ENCODE measurements at regions not wholly inside any gene's neighbourhood (a gene's known extent, or its start where the extent isn't known, plus 50 kb on each side); places are given as distances from the start of the nearest gene placed in this dataset.

- H3K27me3 ChIP-seq, result no peaks in the 10 kb centered on the region
- no peaks in the 10 kb centered on the region for H3K36me3 ChIP-seq
- no peaks in the 10 kb centered on the region for H3K4me1 ChIP-seq
- DNase-seq (ENCODE audit: extremely low spot score), result no peak
- H3K9me3 ChIP-seq, result no peaks in the 10 kb centered on the region
- TF ChIP-seq CTCF (IDR thresholded peaks at IDR 0.05) (no peak), POLR2AphosphoS5 (IDR thresholded peaks at IDR 0.05) (no peak), EP300 (IDR thresholded peaks at IDR 0.05) (no peak), POLR2A (IDR thresholded peaks at IDR 0.05; ENCODE audit: low read depth) (no peak)
- H3K27ac ChIP-seq (replicated peaks in 1 of 4), result no peak overlapping the region
- H3K4me3 ChIP-seq, result no peak overlapping the region
- intact Hi-C loops (cut with DNase I), result no loop called here
- WGBS, result 80% methylated on average over 4 of the region's 4 CpGs
Observed at GRCh38 chr13:73664851-73665250, 469.4 kb downstream of the KLF12 start.

DNA sequence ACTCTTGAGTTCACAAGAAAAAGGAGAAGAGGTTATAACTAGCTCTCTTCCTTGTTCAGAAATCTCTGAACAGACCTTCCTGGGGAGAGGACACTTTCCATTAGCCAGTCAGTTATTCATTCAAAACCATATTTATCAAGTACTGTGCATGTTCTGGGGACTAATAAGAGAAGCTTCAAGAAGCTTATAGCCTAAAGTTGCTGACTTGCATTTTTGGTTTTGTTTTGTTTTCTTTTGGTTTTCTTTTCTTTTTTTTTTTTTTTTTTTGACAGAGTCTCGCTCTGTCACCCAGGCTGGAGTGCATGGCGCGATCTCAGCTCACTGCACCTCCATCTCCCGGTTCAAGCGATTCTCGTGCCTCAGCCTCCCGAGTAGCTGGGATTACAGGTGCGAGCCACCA is 471.4 kb downstream of the KLF12 start:
- intact Hi-C loops (cut with DNase I), result no loop called here
- Histone ChIP-seq H3K27ac (replicated peaks in 1 of 4) (no peak overlapping the region), H3K9me3 (no peaks in the 10 kb centered on the region), H3K36me3 (no peaks in the 10 kb centered on the region), H3K4me1 (no peaks in the 10 kb centered on the region), H3K27me3 (no peaks in the 10 kb centered on the region), H3K4me3 (no peak overlapping the region)
- TF ChIP-seq CTCF (IDR thresholded peaks at IDR 0.05) (no peak), POLR2A (IDR thresholded peaks at IDR 0.05; ENCODE audit: low read depth) (no peak), POLR2AphosphoS5 (IDR thresholded peaks at IDR 0.05) (no peak), EP300 (IDR thresholded peaks at IDR 0.05) (no peak)
- no peak for DNase-seq (ENCODE audit: extremely low spot score)
- WGBS, result 99% methylated on average over 8 of the region's 8 CpGs

GRCh38 chr13:73661687-73662425 is 472.3 kb downstream of the KLF12 start:
- no peak for TF ChIP-seq EP300 (IDR thresholded peaks at IDR 0.05)
- no peak for TF ChIP-seq CTCF (IDR thresholded peaks at IDR 0.05)
- TF ChIP-seq POLR2AphosphoS5 (IDR thresholded peaks at IDR 0.05), result no peak
- H3K27me3 ChIP-seq, result no peaks in the 10 kb centered on the region
- DNase-seq (ENCODE audit: extremely low spot score), result no peak
- H3K27ac ChIP-seq (replicated peaks in 1 of 4), result no peak overlapping the region
- no peaks in the 10 kb centered on the region for H3K4me1 ChIP-seq
- H3K9me3 ChIP-seq, result no peaks in the 10 kb centered on the region
- intact Hi-C loops (cut with DNase I), result no loop called here
- H3K4me3 ChIP-seq, result no peak overlapping the region
- 91% methylated on average over 19 of the region's 19 CpGs for WGBS
- no peaks in the 10 kb centered on the region for H3K36me3 ChIP-seq

DNA sequence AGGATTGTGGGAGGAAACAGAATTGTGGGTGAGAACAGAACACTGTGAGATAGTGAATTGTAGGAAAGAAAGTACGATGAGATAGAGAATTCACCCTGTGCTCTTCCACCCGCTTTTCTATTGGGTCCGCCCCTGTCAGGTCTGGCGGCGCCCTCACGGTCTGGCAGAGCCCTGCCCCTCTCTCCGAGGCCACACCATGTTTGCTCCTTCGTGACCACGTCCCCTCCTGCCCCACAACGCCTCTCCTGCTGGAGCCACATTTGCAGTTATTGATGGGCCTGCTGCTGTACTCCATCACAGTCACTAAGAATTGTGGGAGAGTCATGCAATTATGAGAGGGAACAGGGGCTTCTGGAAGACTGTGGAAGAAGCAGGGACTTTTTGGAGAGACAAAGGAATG is 473.1 kb downstream of the KLF12 start:
- H3K4me1 ChIP-seq, result no peaks in the 10 kb centered on the region
- no peaks in the 10 kb centered on the region for H3K9me3 ChIP-seq
- TF ChIP-seq EP300 (IDR thresholded peaks at IDR 0.05), result no peak
- TF ChIP-seq POLR2AphosphoS5 (IDR thresholded peaks at IDR 0.05), result no peak
- no peak for TF ChIP-seq CTCF (IDR thresholded peaks at IDR 0.05)
- no peak for TF ChIP-seq POLR2A (IDR thresholded peaks at IDR 0.05; ENCODE audit: low read depth)
- no peaks in the 10 kb centered on the region for H3K27me3 ChIP-seq
- 98% methylated on average over 10 of the region's 10 CpGs for WGBS
- H3K36me3 ChIP-seq, result no peaks in the 10 kb centered on the region
- intact Hi-C loops (cut with DNase I), result no loop called here
- DNase-seq (ENCODE audit: extremely low spot score), result no peak
- no peak overlapping the region for H3K4me3 ChIP-seq
- H3K27ac ChIP-seq (replicated peaks in 1 of 4), result no peak overlapping the region

DNA sequence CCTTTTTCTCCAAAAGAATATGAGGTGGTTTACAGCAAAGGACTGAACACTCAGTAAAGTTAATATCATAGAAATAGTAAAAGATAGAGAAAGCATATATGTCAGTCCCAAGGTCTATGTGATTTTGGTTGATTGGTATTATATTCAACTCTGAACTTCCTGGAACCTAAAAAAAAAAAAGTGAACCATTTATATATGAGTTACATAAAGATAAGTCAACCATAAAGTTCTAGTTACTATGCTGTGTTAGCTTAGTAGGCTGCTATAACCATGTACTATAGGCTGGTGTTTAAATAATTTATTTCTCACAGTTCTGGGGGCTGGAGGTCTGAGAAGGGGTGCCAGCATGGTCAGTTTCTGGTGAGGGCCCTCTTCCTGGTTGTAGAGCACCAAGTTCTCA is 475.6 kb downstream of the KLF12 start:
- H3K4me3 ChIP-seq, result no peak overlapping the region
- H3K4me1 ChIP-seq, result no peaks in the 10 kb centered on the region
- no peaks in the 10 kb centered on the region for H3K9me3 ChIP-seq
- H3K36me3 ChIP-seq, result no peaks in the 10 kb centered on the region
- H3K27me3 ChIP-seq, result no peaks in the 10 kb centered on the region
- no peak overlapping the region for H3K27ac ChIP-seq (replicated peaks in 1 of 4)
- intact Hi-C loops (cut with DNase I), result no loop called here
- TF ChIP-seq EP300 (IDR thresholded peaks at IDR 0.05) (no peak), CTCF (IDR thresholded peaks at IDR 0.05) (no peak), POLR2A (IDR thresholded peaks at IDR 0.05; ENCODE audit: low read depth) (no peak), POLR2AphosphoS5 (IDR thresholded peaks at IDR 0.05) (no peak)
- no peak for DNase-seq (ENCODE audit: extremely low spot score)

Data from esophagus muscularis mucosa (tissue), 4 donors.